OCI-LY1 (cell line): ENCODE measurements at regions not wholly inside any gene's neighbourhood (a gene's known extent, or its start where the extent isn't known, plus 50 kb on each side); places are given as distances from the start of the nearest gene placed in this dataset.
"Not testable (repeated sequence)": the region's sequence is repeated elsewhere in the genome, so short reads cannot be mapped to it uniquely, and the experiment has no call there.

Source experiments
- CTCF ChIP-seq: fragments of 200-600 bp; sonication (generic), shearing (Covaris generic); IDR thresholded peaks from 2 replicates; pipeline ENCODE4 v1.5.1; 2017; ENCODE audit warnings: mild to moderate bottlenecking, antibody characterized with exemption, low read length, moderate library complexity, mixed read lengths
- EZH2 ChIP-seq: fragments of 200-600 bp; sonication (generic), shearing (Covaris generic); IDR thresholded peaks from 2 replicates; pipeline ENCODE4 v1.8.0; 2017; ENCODE audit warnings: borderline replicate concordance, mixed run types, mild to moderate bottlenecking, antibody characterized with exemption, low read length, moderate library complexity, mixed read lengths

DNA sequence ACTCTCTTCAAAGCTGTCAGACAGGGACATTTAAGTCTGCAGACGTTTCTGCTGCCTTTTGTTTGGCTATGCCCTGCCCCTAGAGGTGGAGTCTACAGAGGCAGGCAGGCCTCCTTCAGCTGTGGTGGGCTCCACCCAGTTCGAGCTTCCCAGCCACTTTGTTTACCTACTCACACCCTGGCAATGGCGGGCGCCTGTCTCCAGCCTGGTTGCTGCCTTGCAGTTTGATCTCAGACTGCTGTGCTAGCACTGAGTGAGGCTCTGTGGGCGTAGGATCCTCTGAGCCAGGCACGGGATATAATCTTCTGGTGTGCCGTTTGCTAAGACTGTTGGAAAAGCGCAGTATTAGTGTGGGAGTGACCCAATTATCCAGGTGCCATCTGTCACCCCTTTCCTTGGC lies 499.8 kb upstream of the IZUMO3 start:
- TF ChIP-seq CTCF, EZH2: not testable (repeated sequence)
